ENCODE measurements at regions not wholly inside any gene's neighbourhood (a gene's known extent, or its start where the extent isn't known, plus 50 kb on each side); places are given as distances from the start of the nearest gene placed in this dataset.

- Mint-ChIP-seq H3K9me3 (peaks cover 0 to 17% (median 6%) of the 10 kb centered on the region in 6 donors), H3K4me1 (no peaks in the 10 kb centered on the region), H3K27ac (no peak overlapping the region), H3K4me3 (no peak overlapping the region), H3K27me3 (ENCODE audit: low read depth in 3 of 3) (no peaks in the 10 kb centered on the region), H3K36me3 (no peaks in the 10 kb centered on the region)
- DNase-seq: no peak
These were observed 548.6 kb downstream of the CSNK1G3 start for GRCh38 chr5:124060413-124061067.

GRCh38 chr5:124060011-124060410 is 548.0 kb downstream of the CSNK1G3 start:
- H3K27me3 Mint-ChIP-seq (ENCODE audit: low read depth in 3 of 3): no peaks in the 10 kb centered on the region
- no peak overlapping the region for H3K27ac Mint-ChIP-seq
- no peak overlapping the region for H3K4me3 Mint-ChIP-seq
- no peak for DNase-seq
- no peaks in the 10 kb centered on the region for H3K36me3 Mint-ChIP-seq
- H3K9me3 Mint-ChIP-seq: peaks cover 0 to 17% (median 6%) of the 10 kb centered on the region in 6 donors
- no peaks in the 10 kb centered on the region for H3K4me1 Mint-ChIP-seq

GRCh38 chr5:124059200-124059599 is 547.2 kb downstream of the CSNK1G3 start:
- no peaks in the 10 kb centered on the region for H3K4me1 Mint-ChIP-seq
- H3K4me3 Mint-ChIP-seq: no peak overlapping the region

GRCh38 chr5:124057724-124058231 is 545.8 kb downstream of the CSNK1G3 start:
- Mint-ChIP-seq H3K36me3 (no peaks in the 10 kb centered on the region), H3K27ac (no peak overlapping the region), H3K27me3 (ENCODE audit: low read depth in 3 of 3) (no peaks in the 10 kb centered on the region), H3K9me3 (peaks cover 0 to 7% (median 6%) of the 10 kb centered on the region in 6 donors), H3K4me3 (no peak overlapping the region), H3K4me1 (no peaks in the 10 kb centered on the region)
- no peak for DNase-seq

More at GRCh38 chr5:124059200-124059599, 547.2 kb downstream of the CSNK1G3 start:
- H3K36me3 Mint-ChIP-seq: no peaks in the 10 kb centered on the region
- DNase-seq: no peak
- no peaks in the 10 kb centered on the region for H3K27me3 Mint-ChIP-seq (ENCODE audit: low read depth in 3 of 3)
- H3K9me3 Mint-ChIP-seq: peaks cover 0 to 12% (median 6%) of the 10 kb centered on the region in 6 donors
- H3K27ac Mint-ChIP-seq: no peak overlapping the region

GRCh38 chr5:124056991-124057723 is 545.2 kb downstream of the CSNK1G3 start:
- no peak overlapping the region for H3K27ac Mint-ChIP-seq
- no peaks in the 10 kb centered on the region for H3K36me3 Mint-ChIP-seq
- H3K9me3 Mint-ChIP-seq: peaks cover 0 to 7% (median 6%) of the 10 kb centered on the region in 6 donors
- no peaks in the 10 kb centered on the region for H3K4me1 Mint-ChIP-seq
- H3K27me3 Mint-ChIP-seq (ENCODE audit: low read depth in 3 of 3): no peaks in the 10 kb centered on the region
- H3K4me3 Mint-ChIP-seq: peak overlapping the region in 2 of 5 donors; percentile 38 to 40
- no peak for DNase-seq

GRCh38 chr5:124056326-124056990 is 544.5 kb downstream of the CSNK1G3 start:
- Mint-ChIP-seq H3K36me3 (no peaks in the 10 kb centered on the region), H3K27ac (no peak overlapping the region), H3K4me1 (no peaks in the 10 kb centered on the region), H3K9me3 (peaks cover 0 to 7% (median 4%) of the 10 kb centered on the region in 6 donors), H3K4me3 (no peak overlapping the region), H3K27me3 (ENCODE audit: low read depth in 3 of 3) (no peaks in the 10 kb centered on the region)
- no peak for DNase-seq

GRCh38 chr5:124055751-124056150 is 543.8 kb downstream of the CSNK1G3 start:
- no peaks in the 10 kb centered on the region for H3K4me1 Mint-ChIP-seq
- H3K4me3 Mint-ChIP-seq: no peak overlapping the region
- H3K36me3 Mint-ChIP-seq: peaks cover 0 to 4% (median 0%) of the 10 kb centered on the region in 3 donors
- peaks cover 0 to 7% (median 4%) of the 10 kb centered on the region in 6 donors for H3K9me3 Mint-ChIP-seq
- H3K27me3 Mint-ChIP-seq (ENCODE audit: low read depth in 3 of 3): no peaks in the 10 kb centered on the region
- DNase-seq: no peak
- no peak overlapping the region for H3K27ac Mint-ChIP-seq

- no peaks in the 10 kb centered on the region for H3K4me1 Mint-ChIP-seq
These were observed 542.6 kb downstream of the CSNK1G3 start for GRCh38 chr5:124054564-124054963.

GRCh38 chr5:124053340-124053739 is 541.4 kb downstream of the CSNK1G3 start:
- Mint-ChIP-seq H3K4me1 (no peaks in the 10 kb centered on the region), H3K9me3 (peaks cover 0 to 4% (median 0%) of the 10 kb centered on the region in 6 donors), H3K4me3 (no peak overlapping the region), H3K36me3 (peaks cover 0 to 4% (median 0%) of the 10 kb centered on the region in 3 donors), H3K27ac (no peak overlapping the region), H3K27me3 (ENCODE audit: low read depth in 3 of 3) (no peaks in the 10 kb centered on the region)
- no peak for DNase-seq

More at GRCh38 chr5:124054564-124054963, 542.6 kb downstream of the CSNK1G3 start:
- no peak overlapping the region for H3K27ac Mint-ChIP-seq
- H3K9me3 Mint-ChIP-seq: peaks cover 0 to 6% (median 3%) of the 10 kb centered on the region in 6 donors
- no peak overlapping the region for H3K4me3 Mint-ChIP-seq
- H3K36me3 Mint-ChIP-seq: peaks cover 0 to 4% (median 0%) of the 10 kb centered on the region in 3 donors
- H3K27me3 Mint-ChIP-seq (ENCODE audit: low read depth in 3 of 3): no peaks in the 10 kb centered on the region
- no peak for DNase-seq

GRCh38 chr5:124052201-124052600 is 540.2 kb downstream of the CSNK1G3 start:
- H3K9me3 Mint-ChIP-seq: peaks cover 0 to 2% (median 0%) of the 10 kb centered on the region in 6 donors

GRCh38 chr5:124050120-124050770 is 538.3 kb downstream of the CSNK1G3 start:
- Mint-ChIP-seq H3K36me3 (peaks cover 0 to 4% (median 0%) of the 10 kb centered on the region in 3 donors), H3K27me3 (ENCODE audit: low read depth in 3 of 3) (peaks cover 0 to 2% (median 2%) of the 10 kb centered on the region in 3 donors), H3K4me3 (no peak overlapping the region), H3K9me3 (peaks cover 0 to 2% (median 0%) of the 10 kb centered on the region in 6 donors), H3K4me1 (no peaks in the 10 kb centered on the region), H3K27ac (no peak overlapping the region)
- no peak for DNase-seq

More at GRCh38 chr5:124052201-124052600, 540.2 kb downstream of the CSNK1G3 start:
- Mint-ChIP-seq H3K27me3 (ENCODE audit: low read depth in 3 of 3) (no peaks in the 10 kb centered on the region), H3K4me1 (no peaks in the 10 kb centered on the region), H3K36me3 (peaks cover 0 to 4% (median 0%) of the 10 kb centered on the region in 3 donors), H3K27ac (no peak overlapping the region), H3K4me3 (no peak overlapping the region)
- DNase-seq: no peak

- Mint-ChIP-seq H3K4me1 (no peaks in the 10 kb centered on the region), H3K36me3 (no peaks in the 10 kb centered on the region), H3K27me3 (ENCODE audit: low read depth in 3 of 3) (peaks cover 0 to 2% (median 2%) of the 10 kb centered on the region in 3 donors), H3K27ac (no peak overlapping the region), H3K4me3 (no peak overlapping the region), H3K9me3 (peaks cover 0 to 7% (median 1%) of the 10 kb centered on the region in 6 donors)
- DNase-seq: no peak
These were observed 533.4 kb downstream of the CSNK1G3 start for GRCh38 chr5:124045412-124045811.

GRCh38 chr5:124044613-124045012 is 532.6 kb downstream of the CSNK1G3 start:
- Mint-ChIP-seq H3K4me1 (no peaks in the 10 kb centered on the region), H3K4me3 (no peak overlapping the region), H3K27ac (no peak overlapping the region), H3K9me3 (peaks cover 0 to 7% (median 2%) of the 10 kb centered on the region in 6 donors), H3K27me3 (ENCODE audit: low read depth in 3 of 3) (peaks cover 0 to 2% (median 2%) of the 10 kb centered on the region in 3 donors), H3K36me3 (no peaks in the 10 kb centered on the region)
- DNase-seq: no peak

All from immature natural killer cell (primary cell).